WTC11 (cell line): ENCODE measurements at regions not wholly inside any gene's neighbourhood (a gene's known extent, or its start where the extent isn't known, plus 50 kb on each side); places are given as distances from the start of the nearest gene placed in this dataset.

Source experiments
- ATAC-seq: fragments of 200-7000 bp; cut with Tn5 transposase; 2 replicates; pipeline ENCODE4 v1.10.0; 2021; ENCODE audit warnings: mild to moderate bottlenecking, moderate library complexity
- CTCF ChIA-PET: fragments of 300-600 bp; sonication (Branson Sonifier 250); formaldehyde crosslinking; loops from one replicate; lab custom pipeline; 2021; ENCODE audit warnings: antibody characterized with exemption; lab: Charles Lee
- POLR2A ChIA-PET: fragments of 350-600 bp; sonication (Branson Sonifier 250); formaldehyde crosslinking; loops from one replicate; lab custom pipeline; 2021; ENCODE audit warnings: antibody characterized with exemption; lab: Charles Lee
- DNase-seq: peaks from one replicate; pipeline ENCODE4 v3.0.0; 2021; ENCODE audit warnings: low spot score
- H3K27ac Mint-ChIP-seq: 2 replicates; pipeline ENCODE4 v1.8.0; 2021; ENCODE audit warnings: mixed read lengths
- H3K27me3 Mint-ChIP-seq: 2 replicates; pipeline ENCODE4 v1.8.0; 2021; ENCODE audit warnings: low read depth, mild to moderate bottlenecking, moderate library complexity, mixed read lengths
- H3K36me3 Mint-ChIP-seq: 2 replicates; pipeline ENCODE4 v1.8.0; 2021; ENCODE audit warnings: mixed read lengths
- H3K4me1 Mint-ChIP-seq: 2 replicates; pipeline ENCODE4 v1.8.0; 2022; ENCODE audit warnings: mixed read lengths
- H3K4me3 Mint-ChIP-seq: 2 replicates; pipeline ENCODE4 v1.8.0; 2021; ENCODE audit warnings: mild to moderate bottlenecking, moderate library complexity, mixed read lengths
- H3K9me3 Mint-ChIP-seq: 2 replicates; pipeline ENCODE4 v1.8.0; 2021; ENCODE audit warnings: mixed read lengths
- ATF1 ChIP-seq: sonication (generic); formaldehyde crosslinking; IDR thresholded peaks from 2 replicates; pipeline ENCODE4 v1.8.1; 2023; ENCODE audit warnings: mild to moderate bottlenecking, moderate library complexity, missing genetic modification reagents
- GABPB1 ChIP-seq: sonication (generic); formaldehyde crosslinking; IDR thresholded peaks from 2 replicates; pipeline ENCODE4 v1.8.1; 2023; ENCODE audit warnings: mild to moderate bottlenecking, missing genetic modification reagents
- GRHL2 ChIP-seq: fragments of 250-450 bp; sonication (Bioruptor Pico); IDR thresholded peaks from 2 replicates; pipeline ENCODE4 v1.8.0; 2022; ENCODE audit warnings: mild to moderate bottlenecking, moderate library complexity; ENCODE audit not compliant: insufficient replicate concordance, severe bottlenecking
- IRF2 ChIP-seq: sonication (generic); formaldehyde crosslinking; IDR thresholded peaks from 2 replicates; pipeline ENCODE4 v1.8.0; 2022; ENCODE audit warnings: low read depth, missing genetic modification reagents, borderline replicate concordance
- JUN ChIP-seq: sonication (generic); formaldehyde crosslinking; IDR thresholded peaks from 2 replicates; pipeline ENCODE4 v1.8.0; 2023; ENCODE audit warnings: mild to moderate bottlenecking, missing genetic modification reagents
- KAT7 ChIP-seq: sonication (generic); formaldehyde crosslinking; IDR thresholded peaks from 2 replicates; pipeline ENCODE4 v1.8.1; 2023; ENCODE audit warnings: missing genetic modification reagents, mild to moderate bottlenecking, borderline replicate concordance
- MYBL2 ChIP-seq: sonication (generic); formaldehyde crosslinking; IDR thresholded peaks from 2 replicates; pipeline ENCODE4 v1.8.1; 2023; ENCODE audit warnings: mild to moderate bottlenecking, moderate library complexity, missing genetic modification reagents
- RORB ChIP-seq: fragments of 250-450 bp; sonication (Bioruptor Pico); IDR thresholded peaks from 2 replicates; pipeline ENCODE4 v1.9.0; 2021; ENCODE audit warnings: mild to moderate bottlenecking
- SMAD4 ChIP-seq: sonication (generic); formaldehyde crosslinking; IDR thresholded peaks from 2 replicates; pipeline ENCODE4 v1.8.0; 2022; ENCODE audit warnings: mild to moderate bottlenecking, missing genetic modification reagents
- SP1 ChIP-seq: sonication (generic); formaldehyde crosslinking; conservative IDR thresholded peaks from 2 replicates; pipeline ENCODE4 v1.8.1; 2022; ENCODE audit warnings: missing genetic modification reagents
- TF ChIP-seq, protein P1 (sequence below): sonication (generic); formaldehyde crosslinking; IDR thresholded peaks from 2 replicates; pipeline ENCODE4 v1.8.1; 2022; ENCODE audit warnings: mild to moderate bottlenecking, missing genetic modification reagents, moderate library complexity, borderline replicate concordance
- TF ChIP-seq, protein P2 (sequence below): sonication (generic); formaldehyde crosslinking; IDR thresholded peaks from 2 replicates; pipeline ENCODE4 v1.8.1; 2023; ENCODE audit warnings: mild to moderate bottlenecking, missing genetic modification reagents, borderline replicate concordance
- TF ChIP-seq, protein P3 (sequence below): sonication (generic); formaldehyde crosslinking; IDR thresholded peaks from 2 replicates; pipeline ENCODE4 v1.8.1; 2022; ENCODE audit warnings: missing genetic modification reagents, borderline replicate concordance
- TF ChIP-seq, protein P4 (sequence below): sonication (generic); formaldehyde crosslinking; IDR thresholded peaks from 2 replicates; pipeline ENCODE4 v1.8.1; 2022; ENCODE audit warnings: low read depth, mild to moderate bottlenecking, moderate library complexity, missing genetic modification reagents, borderline replicate concordance
- TF ChIP-seq, protein P5 (sequence below): fragments of 250-450 bp; sonication (Bioruptor Pico); IDR thresholded peaks from 2 replicates; pipeline ENCODE4 v1.9.0; 2021; ENCODE audit warnings: moderate library complexity, mild to moderate bottlenecking, inconsistent platforms, borderline replicate concordance

DNA sequence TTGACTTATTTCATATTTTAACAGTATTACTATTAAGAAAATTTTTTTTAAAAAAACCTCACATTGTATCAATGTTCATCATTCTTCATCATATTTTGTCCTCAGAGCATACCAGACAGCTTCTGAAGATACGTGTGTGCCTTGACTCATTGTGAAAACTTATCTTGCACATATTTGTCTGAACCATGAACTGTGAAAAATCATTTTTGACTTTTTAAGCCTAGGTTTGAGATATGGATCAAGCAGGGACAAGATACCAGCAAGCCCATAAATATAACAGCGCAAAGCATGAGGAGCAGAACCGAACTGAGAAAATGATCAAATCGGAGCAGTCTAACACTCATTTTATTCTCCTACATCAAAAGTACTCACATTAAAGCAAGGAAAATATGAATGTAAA is 506.0 kb downstream of the BRINP3 start (continued):
- TF ChIP-seq GRHL2 (no peak), GABPB1 (no peak), SP1 (CRISPR knock-in tag) (no peak), KAT7 (no peak), SMAD4 (CRISPR knock-in tag) (no peak)
- TF ChIP-seq, protein P1, sequence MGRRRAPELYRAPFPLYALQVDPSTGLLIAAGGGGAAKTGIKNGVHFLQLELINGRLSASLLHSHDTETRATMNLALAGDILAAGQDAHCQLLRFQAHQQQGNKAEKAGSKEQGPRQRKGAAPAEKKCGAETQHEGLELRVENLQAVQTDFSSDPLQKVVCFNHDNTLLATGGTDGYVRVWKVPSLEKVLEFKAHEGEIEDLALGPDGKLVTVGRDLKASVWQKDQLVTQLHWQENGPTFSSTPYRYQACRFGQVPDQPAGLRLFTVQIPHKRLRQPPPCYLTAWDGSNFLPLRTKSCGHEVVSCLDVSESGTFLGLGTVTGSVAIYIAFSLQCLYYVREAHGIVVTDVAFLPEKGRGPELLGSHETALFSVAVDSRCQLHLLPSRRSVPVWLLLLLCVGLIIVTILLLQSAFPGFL, result no peak

DNA sequence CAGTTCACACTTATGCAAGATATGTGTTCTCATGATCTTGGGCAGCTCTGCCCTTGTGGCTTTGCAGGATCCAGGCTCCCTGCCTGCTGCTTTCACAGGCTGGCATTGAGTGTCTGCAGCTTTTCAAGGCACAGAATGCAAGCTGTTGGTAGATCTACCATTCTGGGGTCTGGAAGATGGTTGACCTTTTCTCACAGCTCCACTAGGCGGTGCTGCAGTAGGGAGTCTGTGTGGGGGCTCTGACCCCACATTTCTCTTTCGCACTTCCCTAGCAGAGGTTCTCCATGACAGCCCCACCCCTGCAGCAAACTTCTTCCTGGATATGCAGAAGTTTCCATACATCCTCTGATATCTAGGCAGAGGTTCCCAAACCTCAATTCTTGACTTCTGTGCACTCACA is 500.5 kb downstream of the BRINP3 start:
- Mint-ChIP-seq H3K4me3 (no peak overlapping the region), H3K36me3 (peaks cover 32% of the 10 kb centered on the region), H3K27ac (no peak overlapping the region), H3K4me1 (peaks cover 5% of the 10 kb centered on the region; the same call in 1 of the 2 replicates), H3K9me3 (peaks cover 46% of the 10 kb centered on the region)
- POLR2A ChIA-PET, result no interaction called here
- ATAC-seq (peak; percentile 41; the same call in 1 of the 2 replicates), DNase-seq (peak; percentile 22)
- CTCF ChIA-PET, result interaction anchor here (1.0 kb wide), 1 partner anchor 26 kb away, joined by 3 read pairs; no protein-coding TSS in a partner anchor
- no peak for TF ChIP-seq IRF2 (CRISPR knock-in tag)
- TF ChIP-seq, protein P2, sequence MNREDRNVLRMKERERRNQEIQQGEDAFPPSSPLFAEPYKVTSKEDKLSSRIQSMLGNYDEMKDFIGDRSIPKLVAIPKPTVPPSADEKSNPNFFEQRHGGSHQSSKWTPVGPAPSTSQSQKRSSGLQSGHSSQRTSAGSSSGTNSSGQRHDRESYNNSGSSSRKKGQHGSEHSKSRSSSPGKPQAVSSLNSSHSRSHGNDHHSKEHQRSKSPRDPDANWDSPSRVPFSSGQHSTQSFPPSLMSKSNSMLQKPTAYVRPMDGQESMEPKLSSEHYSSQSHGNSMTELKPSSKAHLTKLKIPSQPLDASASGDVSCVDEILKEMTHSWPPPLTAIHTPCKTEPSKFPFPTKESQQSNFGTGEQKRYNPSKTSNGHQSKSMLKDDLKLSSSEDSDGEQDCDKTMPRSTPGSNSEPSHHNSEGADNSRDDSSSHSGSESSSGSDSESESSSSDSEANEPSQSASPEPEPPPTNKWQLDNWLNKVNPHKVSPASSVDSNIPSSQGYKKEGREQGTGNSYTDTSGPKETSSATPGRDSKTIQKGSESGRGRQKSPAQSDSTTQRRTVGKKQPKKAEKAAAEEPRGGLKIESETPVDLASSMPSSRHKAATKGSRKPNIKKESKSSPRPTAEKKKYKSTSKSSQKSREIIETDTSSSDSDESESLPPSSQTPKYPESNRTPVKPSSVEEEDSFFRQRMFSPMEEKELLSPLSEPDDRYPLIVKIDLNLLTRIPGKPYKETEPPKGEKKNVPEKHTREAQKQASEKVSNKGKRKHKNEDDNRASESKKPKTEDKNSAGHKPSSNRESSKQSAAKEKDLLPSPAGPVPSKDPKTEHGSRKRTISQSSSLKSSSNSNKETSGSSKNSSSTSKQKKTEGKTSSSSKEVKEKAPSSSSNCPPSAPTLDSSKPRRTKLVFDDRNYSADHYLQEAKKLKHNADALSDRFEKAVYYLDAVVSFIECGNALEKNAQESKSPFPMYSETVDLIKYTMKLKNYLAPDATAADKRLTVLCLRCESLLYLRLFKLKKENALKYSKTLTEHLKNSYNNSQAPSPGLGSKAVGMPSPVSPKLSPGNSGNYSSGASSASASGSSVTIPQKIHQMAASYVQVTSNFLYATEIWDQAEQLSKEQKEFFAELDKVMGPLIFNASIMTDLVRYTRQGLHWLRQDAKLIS (CRISPR knock-in tag), result no peak
- TF ChIP-seq JUN, result no peak
- TF ChIP-seq MYBL2 (CRISPR knock-in tag), result no peak
- TF ChIP-seq, protein P3, sequence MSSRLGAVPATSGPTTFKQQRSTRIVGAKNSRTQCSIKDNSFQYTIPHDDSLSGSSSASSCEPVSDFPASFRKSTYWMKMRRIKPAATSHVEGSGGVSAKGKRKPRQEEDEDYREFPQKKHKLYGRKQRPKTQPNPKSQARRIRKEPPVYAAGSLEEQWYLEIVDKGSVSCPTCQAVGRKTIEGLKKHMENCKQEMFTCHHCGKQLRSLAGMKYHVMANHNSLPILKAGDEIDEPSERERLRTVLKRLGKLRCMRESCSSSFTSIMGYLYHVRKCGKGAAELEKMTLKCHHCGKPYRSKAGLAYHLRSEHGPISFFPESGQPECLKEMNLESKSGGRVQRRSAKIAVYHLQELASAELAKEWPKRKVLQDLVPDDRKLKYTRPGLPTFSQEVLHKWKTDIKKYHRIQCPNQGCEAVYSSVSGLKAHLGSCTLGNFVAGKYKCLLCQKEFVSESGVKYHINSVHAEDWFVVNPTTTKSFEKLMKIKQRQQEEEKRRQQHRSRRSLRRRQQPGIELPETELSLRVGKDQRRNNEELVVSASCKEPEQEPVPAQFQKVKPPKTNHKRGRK (CRISPR knock-in tag), result no peak
- no peak for TF ChIP-seq RORB (CRISPR knock-in tag)
- TF ChIP-seq, protein P4, sequence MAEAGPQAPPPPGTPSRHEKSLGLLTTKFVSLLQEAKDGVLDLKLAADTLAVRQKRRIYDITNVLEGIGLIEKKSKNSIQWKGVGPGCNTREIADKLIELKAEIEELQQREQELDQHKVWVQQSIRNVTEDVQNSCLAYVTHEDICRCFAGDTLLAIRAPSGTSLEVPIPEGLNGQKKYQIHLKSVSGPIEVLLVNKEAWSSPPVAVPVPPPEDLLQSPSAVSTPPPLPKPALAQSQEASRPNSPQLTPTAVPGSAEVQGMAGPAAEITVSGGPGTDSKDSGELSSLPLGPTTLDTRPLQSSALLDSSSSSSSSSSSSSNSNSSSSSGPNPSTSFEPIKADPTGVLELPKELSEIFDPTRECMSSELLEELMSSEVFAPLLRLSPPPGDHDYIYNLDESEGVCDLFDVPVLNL (CRISPR knock-in tag), result no peak
- TF ChIP-seq ATF1 (CRISPR knock-in tag), result no peak
- TF ChIP-seq, protein P5, sequence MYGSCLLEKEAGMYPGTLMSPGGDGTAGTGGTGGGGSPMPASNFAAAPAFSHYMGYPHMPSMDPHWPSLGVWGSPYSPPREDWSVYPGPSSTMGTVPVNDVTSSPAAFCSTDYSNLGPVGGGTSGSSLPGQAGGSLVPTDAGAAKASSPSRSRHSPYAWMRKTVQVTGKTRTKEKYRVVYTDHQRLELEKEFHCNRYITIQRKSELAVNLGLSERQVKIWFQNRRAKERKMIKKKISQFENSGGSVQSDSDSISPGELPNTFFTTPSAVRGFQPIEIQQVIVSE (CRISPR knock-in tag), result no peak
- TF ChIP-seq, all 79 proteins: peak for 0
- H3K27me3 Mint-ChIP-seq, result no peaks in the 10 kb centered on the region
